GM20000 (cell line): ENCODE measurements at regions not wholly inside any gene's neighbourhood (a gene's known extent, or its start where the extent isn't known, plus 50 kb on each side); places are given as distances from the start of the nearest gene placed in this dataset.

Source experiments
- DNase-seq: peaks from one replicate; pipeline ENCODE4 v3.0.0; 2012; ENCODE audit warnings: low spot score
- CTCF ChIP-seq: IDR thresholded peaks from 2 replicates; pipeline ENCODE4 v1.5.1; 2012; ENCODE audit warnings: mild to moderate bottlenecking, control low read depth; ENCODE audit errors: extremely low read depth, missing control alignments

- no peak for TF ChIP-seq CTCF
- no peak for DNase-seq
Measured at GRCh38 chrX:15191830-15192229, 78.1 kb downstream of the ASB9 start.

- no peak for DNase-seq
- no peak for TF ChIP-seq CTCF
Measured at GRCh38 chrX:15188039-15188438, 81.8 kb downstream of the ASB9 start.

DNA sequence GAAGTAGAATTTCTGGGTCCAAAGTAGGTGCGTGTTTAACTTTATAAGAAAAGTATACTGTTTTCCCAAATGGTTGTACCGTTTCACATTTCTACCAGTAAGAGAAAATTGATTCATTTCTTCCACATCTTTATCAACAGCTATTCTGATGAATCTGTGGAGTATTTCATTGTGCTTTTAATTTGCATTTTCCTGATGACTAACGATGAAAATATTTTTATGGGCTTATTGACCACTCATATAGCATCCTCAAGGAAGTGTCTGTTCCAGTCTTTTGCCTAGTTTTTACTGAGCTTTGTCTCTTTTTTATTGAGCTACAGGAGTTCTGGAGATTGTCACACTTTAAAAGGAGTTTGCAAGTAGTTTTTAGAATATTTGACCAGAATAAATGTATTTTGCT lies 92.6 kb downstream of the ASB9 start:
- no peak for DNase-seq
- TF ChIP-seq CTCF: no peak

DNA sequence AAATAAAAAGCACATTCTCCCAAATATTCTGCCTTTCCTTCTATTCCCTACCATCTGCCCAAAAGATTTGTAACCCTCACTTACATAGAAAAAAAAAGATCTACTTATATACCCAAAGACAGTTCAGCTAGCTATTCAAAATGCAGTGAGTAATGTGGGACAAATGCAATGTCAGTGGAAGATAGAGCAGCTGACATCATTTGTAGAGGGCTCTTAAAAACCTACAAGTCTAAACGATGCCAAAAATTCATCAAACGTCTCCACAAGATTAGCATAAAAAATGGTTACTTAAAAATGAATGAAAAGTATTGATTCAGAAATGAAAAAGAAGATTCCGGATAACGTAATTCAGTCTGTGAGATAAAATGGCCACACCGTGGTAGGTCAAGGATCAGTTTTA lies 96.5 kb downstream of the ASB9 start:
- no peak for TF ChIP-seq CTCF
- DNase-seq: no peak

- no peak for DNase-seq
- no peak for TF ChIP-seq CTCF
Measured at GRCh38 chrX:15170927-15171326, 99.0 kb downstream of the ASB9 start.

DNA sequence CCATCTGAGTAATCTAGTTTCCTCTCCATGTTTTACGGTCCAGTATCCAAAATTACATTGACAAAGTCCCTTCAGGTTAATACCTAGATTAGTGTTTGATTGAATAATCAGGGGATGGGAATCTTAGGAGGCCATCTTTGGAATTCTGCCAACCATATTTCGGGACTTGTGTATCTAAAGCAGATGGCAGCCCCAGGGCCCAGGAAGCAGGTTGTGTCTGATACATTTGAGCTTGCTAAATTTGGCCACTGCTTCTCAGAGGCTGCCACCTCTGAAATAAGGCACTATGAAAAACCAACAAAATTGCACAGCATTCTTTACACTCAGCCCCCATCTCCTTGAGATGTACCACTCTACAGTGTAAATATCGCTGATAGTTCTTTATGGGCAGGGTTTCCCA lies 102.1 kb downstream of the ASB9 start:
- no peak for DNase-seq
- no peak for TF ChIP-seq CTCF

DNA sequence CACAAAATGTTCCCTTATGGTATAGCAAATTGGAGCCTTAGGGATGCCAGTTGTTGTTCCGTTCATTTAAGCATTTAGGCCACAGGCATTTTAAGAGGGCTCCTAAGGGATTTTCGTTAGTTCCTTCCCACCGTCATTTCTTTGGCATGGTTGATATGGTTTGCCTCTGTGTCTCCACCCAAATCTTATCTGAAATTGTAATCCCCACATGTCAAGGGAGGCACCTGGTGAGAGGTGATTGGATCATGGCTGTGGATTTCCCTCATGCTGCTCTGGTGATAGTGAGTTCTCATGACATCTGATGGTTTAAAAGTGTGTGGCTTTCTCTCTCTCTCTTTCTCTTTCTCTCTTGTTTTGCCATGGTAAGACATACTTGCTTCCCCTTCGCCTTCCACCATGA lies 104.1 kb downstream of the ASB9 start:
- no peak for TF ChIP-seq CTCF
- no peak for DNase-seq
